Endothelial cell of umbilical vein (primary cell): ENCODE measurements at regions not wholly inside any gene's neighbourhood (a gene's known extent, or its start where the extent isn't known, plus 50 kb on each side); places are given as distances from the start of the nearest gene placed in this dataset.

ENCODE experiments used
- BruUV-seq: library from RNA; stranded (reverse); fragments of 400-500 nt; replicated peaks from 2 replicates; lab custom pipeline; 2021; lab: Mats Ljungman, UMichigan
- CTCF ChIA-PET: fragments of 300-600, 350-600 bp; sonication (Branson Sonifier 250); formaldehyde crosslinking; loops from one replicate; lab custom pipeline; 2021; ENCODE audit warnings: antibody characterized with exemption, inconsistent platforms; lab: Charles Lee
- POLR2A ChIA-PET: fragments of 300-600, 350-600 bp; sonication (Branson Sonifier 250); formaldehyde crosslinking; loops from one replicate; lab custom pipeline; 2021; ENCODE audit warnings: antibody characterized with exemption, inconsistent platforms; lab: Charles Lee
- DNase-seq: peaks from one replicate; pipeline ENCODE4 v3.0.0-alpha.2; 2011; ENCODE audit warnings: low read depth, low spot score
- FAIRE-seq: peaks from 2 replicates; lab custom pipeline; 2011; peaks lifted over from hg19 to GRCh38; lab: Jason Lieb, UNC
- H2AFZ ChIP-seq: 2 replicates; pipeline ENCODE4 v1.6.0; 2012; ENCODE audit warnings: low read depth, low read length, control low read depth, inconsistent platforms
- H3K27ac ChIP-seq: 2 replicates; pipeline ENCODE4 v1.5.1; 2011; ENCODE audit warnings: low read depth, mild to moderate bottlenecking, control low read depth, low read length, moderate library complexity; ENCODE audit not compliant: insufficient read depth
- H3K27me3 ChIP-seq, 2 experiments: 2 replicates each; pipeline versions ENCODE4 v1.6.0 to v1.6.1; 2011; ENCODE audit warnings: low read length in 2 of 2, mixed read lengths in 1 of 2; ENCODE audit not compliant: control insufficient read depth in 2 of 2, insufficient read depth in 2 of 2
- H3K36me3 ChIP-seq, 2 experiments: 2 replicates in 1 of 2; 3 replicates in 1 of 2; pipeline ENCODE4 v1.5.1; 2011; ENCODE audit warnings: low read length in 2 of 2, mild to moderate bottlenecking in 1 of 2, moderate library complexity in 1 of 2; ENCODE audit not compliant: control insufficient read depth in 2 of 2, insufficient read depth in 2 of 2; ENCODE audit errors: extremely low read depth in 1 of 2
- H3K4me1 ChIP-seq: 3 replicates; pipeline ENCODE4 v1.5.1; 2011; ENCODE audit warnings: mild to moderate bottlenecking, low read length; ENCODE audit not compliant: control insufficient read depth, insufficient read depth; ENCODE audit errors: extremely low read depth
- H3K4me2 ChIP-seq: 2 replicates; pipeline ENCODE4 v1.6.1; 2011; ENCODE audit warnings: low read length, control low read depth, mixed read lengths; ENCODE audit not compliant: insufficient read depth
- H3K4me3 ChIP-seq, 3 experiments: fragments of 200-600 bp in 1 of 3; sonication (generic), shearing (Covaris generic) in 1 of 3; replicated peaks in 1 of 3; 2 replicates each; pipeline ENCODE4 v1.5.1; 2011 to 2016; ENCODE audit warnings: control low read depth in 3 of 3, low read length in 3 of 3, mild to moderate bottlenecking in 2 of 3, inconsistent platforms in 1 of 3, low read depth in 1 of 3, moderate library complexity in 1 of 3; ENCODE audit not compliant: insufficient read depth in 1 of 3
- H3K79me2 ChIP-seq: 2 replicates; pipeline ENCODE4 v1.6.0; 2012; ENCODE audit warnings: low read length, inconsistent platforms; ENCODE audit not compliant: control insufficient read depth, insufficient read depth
- H3K9ac ChIP-seq: replicated peaks from 2 replicates; pipeline ENCODE3; 2011; ENCODE audit warnings: low read length, control low read depth; ENCODE audit not compliant: insufficient read depth; ENCODE audit errors: extremely low read depth
- H3K9me1 ChIP-seq: replicated peaks from 3 replicates; pipeline ENCODE4 v1.6.0; 2011; ENCODE audit warnings: mild to moderate bottlenecking, low read length; ENCODE audit not compliant: control insufficient read depth, insufficient read depth; ENCODE audit errors: extremely low read depth
- H3K9me3 ChIP-seq: replicated peaks from 2 replicates; pipeline ENCODE4 v1.5.1; 2012; ENCODE audit warnings: low read length, inconsistent platforms; ENCODE audit not compliant: control insufficient read depth, insufficient read depth
- H4K20me1 ChIP-seq: replicated peaks from 2 replicates; pipeline ENCODE3; 2011; ENCODE audit warnings: mild to moderate bottlenecking, low read length; ENCODE audit not compliant: control insufficient read depth, insufficient read depth; ENCODE audit errors: extremely low read depth
- EZH2 ChIP-seq: IDR thresholded peaks from 2 replicates; pipeline ENCODE4 v1.6.1; 2012; ENCODE audit warnings: borderline replicate concordance, low read depth, mild to moderate bottlenecking, moderate library complexity, low read length, inconsistent platforms; ENCODE audit not compliant: severe bottlenecking
- FOS ChIP-seq: IDR thresholded peaks from 2 replicates; pipeline ENCODE4 v1.6.1; 2011; ENCODE audit warnings: mild to moderate bottlenecking, low read length, moderate library complexity, borderline replicate concordance; ENCODE audit not compliant: insufficient read depth
- GATA2 ChIP-seq: IDR thresholded peaks from 2 replicates; pipeline ENCODE4 v1.7.0; 2011; ENCODE audit warnings: low read depth, mild to moderate bottlenecking, moderate library complexity, mixed read lengths, low read length; ENCODE audit not compliant: insufficient read length, insufficient read depth
- JUN ChIP-seq: IDR thresholded peaks from 2 replicates; pipeline ENCODE4 v1.6.1; 2011; ENCODE audit warnings: borderline replicate concordance, low read depth; ENCODE audit not compliant: insufficient read length, insufficient read depth
- MAX ChIP-seq: IDR thresholded peaks from 2 replicates; pipeline ENCODE4 v1.6.1; 2011; ENCODE audit not compliant: insufficient read depth, insufficient read length
- MYC ChIP-seq: IDR thresholded peaks from one replicate; pipeline ENCODE4 v1.6.1; 2011; ENCODE audit warnings: mild to moderate bottlenecking, low read depth, low read length
- POLR2A ChIP-seq: IDR thresholded peaks from 2 replicates; pipeline ENCODE4 v1.6.1; 2012; ENCODE audit warnings: low read depth, mild to moderate bottlenecking, control low read depth, low read length
- POLR2AphosphoS5 ChIP-seq: IDR thresholded peaks from 2 replicates; pipeline ENCODE4 v1.6.1; 2012; ENCODE audit warnings: low read depth, mild to moderate bottlenecking, control low read depth, low read length, moderate library complexity; ENCODE audit not compliant: insufficient read depth
- dilution Hi-C: fragments of 300-500 bp; cut with MboI; formaldehyde crosslinking; loops from one replicate; pipeline ENCODE4 v1.15.0; 2019; ENCODE audit warnings: low sequenced_read_pairs; ENCODE audit not compliant: extremely low pct_ligation_motif_present
- intact Hi-C: fragments of 100-400 bp; cut with micrococcal nuclease; formaldehyde crosslinking; loops from one replicate; pipeline ENCODE4 v1.10.0; 2022
- TF ChIP-seq, protein P1 (sequence below), 2 donors: IDR thresholded peaks; 1 replicate in 1 of 2; 2 replicates in 1 of 2; pipeline ENCODE4 v1.5.1; 2011; ENCODE audit warnings: low read length in 2 of 2, mild to moderate bottlenecking in 2 of 2, moderate library complexity in 2 of 2, control low read depth in 1 of 2, inconsistent platforms in 1 of 2, low read depth in 1 of 2; ENCODE audit not compliant: insufficient read depth in 1 of 2; ENCODE audit errors: extremely low read depth in 1 of 2

DNA sequence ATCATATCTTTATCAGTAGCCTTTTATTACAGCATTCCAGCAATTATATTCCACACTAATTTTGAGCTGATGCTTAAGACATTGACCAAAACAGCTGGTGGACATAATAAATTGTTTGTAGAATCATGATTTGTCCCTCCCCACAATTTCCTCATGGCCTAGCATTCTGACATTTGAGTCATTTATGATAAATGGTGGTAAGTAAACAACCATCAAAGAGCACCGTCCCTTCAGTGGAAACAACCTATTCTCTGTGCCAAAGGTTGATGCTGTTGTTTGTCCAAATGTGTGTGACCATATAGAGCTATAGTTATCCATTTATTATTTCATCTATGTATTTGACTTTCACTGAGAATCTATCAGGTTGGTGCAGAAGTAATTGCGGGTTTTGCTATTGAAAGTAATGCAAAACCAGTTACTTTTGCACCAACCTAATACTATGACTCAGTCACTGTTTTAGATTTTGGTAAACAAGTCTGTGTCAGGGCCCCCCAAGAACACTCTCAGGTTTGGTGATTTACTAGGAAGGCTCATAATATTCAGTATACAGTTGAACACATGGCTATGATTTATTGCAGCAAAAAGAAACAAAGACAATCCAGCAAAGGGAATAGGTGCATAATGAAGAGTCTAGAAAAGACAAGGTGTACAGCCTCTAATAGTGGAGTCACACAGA, 608.7 kb upstream of the REG3G start:
- BruUV-seq: no TSS peak
- no peak overlapping the region for H2AFZ ChIP-seq
- dilution Hi-C loops (no loop called here), intact Hi-C loops (no loop called here)
- ChIA-PET POLR2A (no interaction called here), CTCF (no interaction called here)
- H4K20me1 ChIP-seq: no peaks in the 10 kb centered on the region
- H3K79me2 ChIP-seq: no peaks in the 10 kb centered on the region
- H3K4me2 ChIP-seq: no peak overlapping the region
- H3K9ac ChIP-seq: no peak overlapping the region
- TF ChIP-seq GATA2 (no peak), EZH2 (no peak), FOS (no peak), POLR2AphosphoS5 (no peak), MYC (no peak), JUN (no peak), MAX (no peak), POLR2A (no peak)
- TF ChIP-seq, protein P1, sequence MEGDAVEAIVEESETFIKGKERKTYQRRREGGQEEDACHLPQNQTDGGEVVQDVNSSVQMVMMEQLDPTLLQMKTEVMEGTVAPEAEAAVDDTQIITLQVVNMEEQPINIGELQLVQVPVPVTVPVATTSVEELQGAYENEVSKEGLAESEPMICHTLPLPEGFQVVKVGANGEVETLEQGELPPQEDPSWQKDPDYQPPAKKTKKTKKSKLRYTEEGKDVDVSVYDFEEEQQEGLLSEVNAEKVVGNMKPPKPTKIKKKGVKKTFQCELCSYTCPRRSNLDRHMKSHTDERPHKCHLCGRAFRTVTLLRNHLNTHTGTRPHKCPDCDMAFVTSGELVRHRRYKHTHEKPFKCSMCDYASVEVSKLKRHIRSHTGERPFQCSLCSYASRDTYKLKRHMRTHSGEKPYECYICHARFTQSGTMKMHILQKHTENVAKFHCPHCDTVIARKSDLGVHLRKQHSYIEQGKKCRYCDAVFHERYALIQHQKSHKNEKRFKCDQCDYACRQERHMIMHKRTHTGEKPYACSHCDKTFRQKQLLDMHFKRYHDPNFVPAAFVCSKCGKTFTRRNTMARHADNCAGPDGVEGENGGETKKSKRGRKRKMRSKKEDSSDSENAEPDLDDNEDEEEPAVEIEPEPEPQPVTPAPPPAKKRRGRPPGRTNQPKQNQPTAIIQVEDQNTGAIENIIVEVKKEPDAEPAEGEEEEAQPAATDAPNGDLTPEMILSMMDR (IDR thresholded peaks at IDR 0.05; ENCODE audit: extremely low read depth in 1 of 2, insufficient read depth in 1 of 2, low read depth in 1 of 2, low read length in 2 of 2): no peak
- no peaks in the 10 kb centered on the region for H3K9me3 ChIP-seq
- H3K27me3 ChIP-seq: no peaks in the 10 kb centered on the region
- H3K27ac ChIP-seq: no peak overlapping the region
- H3K36me3 ChIP-seq: no peaks in the 10 kb centered on the region
- H3K9me1 ChIP-seq: no peaks in the 10 kb centered on the region
- no peak overlapping the region for H3K4me3 ChIP-seq
- FAIRE-seq: no peak
- DNase-seq: no peak
- no peaks in the 10 kb centered on the region for H3K4me1 ChIP-seq
